CD4-positive, alpha-beta T cell (primary cell): ENCODE measurements at regions not wholly inside any gene's neighbourhood (a gene's known extent, or its start where the extent isn't known, plus 50 kb on each side); places are given as distances from the start of the nearest gene placed in this dataset.

Experiments used
- ATAC-seq: fragments of 200-7000 bp; cut with Tn5 transposase; one replicate; pipeline ENCODE4 v1.10.0; 2022; ENCODE audit warnings: mild to moderate bottlenecking; ENCODE audit not compliant: poor library complexity
- CTCF ChIA-PET: fragments of 350-600 bp; sonication (Branson Sonifier 250); formaldehyde crosslinking; loops from one replicate; lab custom pipeline; 2021; ENCODE audit warnings: antibody characterized with exemption, inconsistent platforms; lab: Charles Lee
- POLR2A ChIA-PET: fragments of 350-600 bp; sonication (Branson Sonifier 250); formaldehyde crosslinking; loops from one replicate; lab custom pipeline; 2021; ENCODE audit warnings: antibody characterized with exemption, inconsistent platforms; lab: Charles Lee
- DNase-seq, 14 experiments: peaks; one replicate each; pipeline ENCODE4 v3.0.0-alpha.2; 2013 to 2020; ENCODE audit warnings: mixed read lengths in 2 of 14
- H3K27ac ChIP-seq, 2 donors: one replicate each; pipeline versions ENCODE4 v1.5.1 to v1.7.0; 2013; ENCODE audit warnings: low read length in 2 of 2, low read depth in 1 of 2, mild to moderate bottlenecking in 1 of 2
- H3K27me3 ChIP-seq, 2 experiments: 1 replicate in 1 of 2; 2 replicates in 1 of 2; pipeline versions ENCODE4 v1.6.1 to v1.7.0; 2013; ENCODE audit warnings: low read length in 2 of 2, control low read depth in 1 of 2, mild to moderate bottlenecking in 1 of 2, moderate library complexity in 1 of 2; ENCODE audit not compliant: insufficient read depth in 2 of 2, control insufficient read depth in 1 of 2
- H3K36me3 ChIP-seq: one replicate; pipeline ENCODE4 v1.6.1; 2013; ENCODE audit warnings: low read length, control low read depth; ENCODE audit not compliant: insufficient read depth
- H3K4me1 ChIP-seq: one replicate; pipeline ENCODE4 v1.6.1; 2013; ENCODE audit warnings: low read length, control low read depth; ENCODE audit not compliant: insufficient read depth
- H3K4me3 ChIP-seq: one replicate; pipeline ENCODE4 v1.5.1; 2013; ENCODE audit warnings: mild to moderate bottlenecking, low read length, moderate library complexity
- H3K9me3 ChIP-seq, 2 experiments: 1 replicate in 1 of 2; 2 replicates in 1 of 2; pipeline versions ENCODE4 v1.6.1 to v1.7.0; 2013; ENCODE audit warnings: low read length in 2 of 2, mild to moderate bottlenecking in 2 of 2, control low read depth in 1 of 2, moderate library complexity in 1 of 2; ENCODE audit not compliant: control insufficient read depth in 1 of 2, insufficient read depth in 1 of 2
- H3K27ac Mint-ChIP-seq: one replicate; pipeline ENCODE4 v1.8.0; 2020; ENCODE audit warnings: mixed read lengths
- H3K27me3 Mint-ChIP-seq: one replicate; pipeline ENCODE4 v1.8.0; 2021; ENCODE audit warnings: mixed read lengths
- H3K36me3 Mint-ChIP-seq: one replicate; pipeline ENCODE4 v1.8.0; 2021; ENCODE audit warnings: low read depth, mixed read lengths
- H3K4me1 Mint-ChIP-seq: one replicate; pipeline ENCODE4 v1.8.0; 2021; ENCODE audit warnings: low read depth, mixed read lengths
- H3K4me3 Mint-ChIP-seq: one replicate; pipeline ENCODE4 v1.8.0; 2020; ENCODE audit warnings: mild to moderate bottlenecking, mixed read lengths
- H3K9me3 Mint-ChIP-seq: one replicate; pipeline ENCODE4 v1.8.0; 2020; ENCODE audit warnings: mixed read lengths
- CTCF ChIP-seq: fragments of 200-600 bp; IDR thresholded peaks from one replicate; pipeline ENCODE4 v1.8.0; 2022; ENCODE audit warnings: antibody characterized with exemption, mild to moderate bottlenecking
- intact Hi-C, 2 experiments: fragments of 100-400 bp; cut with DNase I in 1 of 2; cut with micrococcal nuclease in 1 of 2; formaldehyde crosslinking; loops; one replicate each; pipeline versions ENCODE4 v1.15.1 to v1.9.0; 2023 to 2025; cut with DNase I, micrococcal nuclease

- Histone ChIP-seq H3K4me3 (no peak overlapping the region), H3K27me3 (no peaks in the 10 kb centered on the region), H3K36me3 (no peaks in the 10 kb centered on the region), H3K4me1 (no peaks in the 10 kb centered on the region), H3K27ac (no peak overlapping the region), H3K9me3 (peaks cover 0 to 4% of the 10 kb centered on the region in 2 experiments)
- DNase-seq (no peak), ATAC-seq (no peak)
- CTCF ChIA-PET, result no interaction called here
- intact Hi-C loops, result no loop called here
- Mint-ChIP-seq H3K27me3 (no peaks in the 10 kb centered on the region), H3K27ac (no peak overlapping the region), H3K9me3 (peaks cover 8% of the 10 kb centered on the region), H3K4me3 (no peak overlapping the region), H3K36me3 (no peaks in the 10 kb centered on the region), H3K4me1 (no peaks in the 10 kb centered on the region)
- TF ChIP-seq CTCF, result no peak
- POLR2A ChIA-PET, result no interaction called here
Measured at GRCh38 chr5:153318556-153318955, 171.9 kb upstream of the GRIA1 start.

DNA sequence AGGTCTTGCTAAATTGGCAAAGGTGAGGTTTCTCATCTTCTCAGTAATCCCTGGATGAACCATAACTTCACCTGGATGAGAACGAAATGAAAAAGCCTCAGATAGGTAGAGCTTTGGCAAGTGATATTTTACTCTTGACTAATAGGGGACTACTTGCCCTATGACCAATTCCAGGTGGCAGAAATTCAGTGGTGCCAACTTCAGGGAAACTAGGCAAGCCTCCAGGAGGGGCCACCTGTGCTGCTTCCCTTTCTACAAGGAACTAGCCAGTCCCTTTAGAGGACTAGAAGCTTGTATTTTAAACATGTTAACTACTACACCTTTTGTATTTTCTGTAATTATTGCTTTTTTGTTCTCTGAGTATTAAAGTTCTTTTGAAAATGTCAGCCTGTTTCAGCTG, 169.0 kb upstream of the GRIA1 start:
- Mint-ChIP-seq H3K27ac (no peak overlapping the region), H3K9me3 (peaks cover 4% of the 10 kb centered on the region), H3K4me3 (no peak overlapping the region), H3K27me3 (no peaks in the 10 kb centered on the region), H3K4me1 (no peaks in the 10 kb centered on the region), H3K36me3 (no peaks in the 10 kb centered on the region)
- Histone ChIP-seq H3K27me3 (no peaks in the 10 kb centered on the region), H3K4me1 (no peaks in the 10 kb centered on the region), H3K9me3 (peaks cover 0 to 9% of the 10 kb centered on the region in 2 experiments), H3K27ac (no peak overlapping the region), H3K4me3 (no peak overlapping the region), H3K36me3 (no peaks in the 10 kb centered on the region)
- ChIA-PET POLR2A (no interaction called here), CTCF (no interaction called here)
- DNase-seq (no peak), ATAC-seq (no peak)
- intact Hi-C loops, result no loop called here
- no peak for TF ChIP-seq CTCF

DNA sequence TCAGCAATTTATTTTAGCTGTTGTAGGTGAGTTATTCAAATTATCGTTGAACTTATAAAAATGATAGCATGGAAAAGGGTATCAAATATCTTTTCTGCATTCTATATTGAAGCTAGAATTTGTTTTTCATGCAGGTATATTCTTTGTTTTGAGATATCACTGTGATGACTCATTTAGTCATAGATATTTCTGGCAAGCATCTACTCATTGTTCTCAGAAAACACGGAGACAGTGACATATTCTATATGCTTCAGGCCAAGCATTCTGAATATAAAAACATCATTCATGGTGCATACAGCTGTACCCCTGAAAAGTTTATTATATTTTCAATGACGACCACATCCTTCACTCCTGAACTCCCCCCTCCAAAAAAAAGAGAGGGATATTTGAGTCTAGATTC, 150.3 kb upstream of the GRIA1 start:
- ChIA-PET POLR2A (no interaction called here), CTCF (no interaction called here)
- no peak overlapping the region for H3K4me3 ChIP-seq
- H3K36me3 Mint-ChIP-seq, result no peaks in the 10 kb centered on the region
- no peaks in the 10 kb centered on the region for H3K9me3 ChIP-seq
- H3K27me3 ChIP-seq, result no peaks in the 10 kb centered on the region
- DNase-seq (no peak), ATAC-seq (no peak)
- no peaks in the 10 kb centered on the region for H3K4me1 Mint-ChIP-seq
- H3K9me3 Mint-ChIP-seq, result peaks cover 1% of the 10 kb centered on the region
- no peaks in the 10 kb centered on the region for H3K4me1 ChIP-seq
- no peaks in the 10 kb centered on the region for H3K27me3 Mint-ChIP-seq
- no peaks in the 10 kb centered on the region for H3K36me3 ChIP-seq
- H3K27ac Mint-ChIP-seq, result no peak overlapping the region
- no peak for TF ChIP-seq CTCF
- H3K27ac ChIP-seq, result no peak overlapping the region
- no peak overlapping the region for H3K4me3 Mint-ChIP-seq
- intact Hi-C loops, result no loop called here
